Stimulated activated memory B cell treated with anti-CD40 and anti-IgM and Interleukin-4, amounts not matched to agents 10 μg/mL and 1 μg/mL and 100 μg/mL, for 72 hours (primary cell): ENCODE measurements at regions not wholly inside any gene's neighbourhood (a gene's known extent, or its start where the extent isn't known, plus 50 kb on each side); places are given as distances from the start of the nearest gene placed in this dataset.
"Not testable (repeated sequence)": the region's sequence is repeated elsewhere in the genome, so short reads cannot be mapped to it uniquely, and the experiment has no call there.

Experiments used
- ATAC-seq: fragments of 150-1000 bp; cut with Tn5 transposase; 2 replicates; pipeline ENCODE4 v1.10.0; 2021
- H3K27ac Mint-ChIP-seq: one replicate; pipeline ENCODE4 v1.8.0; 2022; ENCODE audit warnings: mild to moderate bottlenecking, mixed read lengths
- H3K27me3 Mint-ChIP-seq: one replicate; pipeline ENCODE4 v1.8.0; 2022; ENCODE audit warnings: mixed read lengths
- H3K36me3 Mint-ChIP-seq: one replicate; pipeline ENCODE4 v1.8.0; 2022; ENCODE audit warnings: mixed read lengths
- H3K4me1 Mint-ChIP-seq: one replicate; pipeline ENCODE4 v1.8.0; 2022; ENCODE audit warnings: mixed read lengths
- H3K4me3 Mint-ChIP-seq: one replicate; pipeline ENCODE4 v1.8.0; 2022; ENCODE audit warnings: mild to moderate bottlenecking, moderate library complexity, mixed read lengths
- H3K9me3 Mint-ChIP-seq: one replicate; pipeline ENCODE4 v1.8.0; 2022; ENCODE audit warnings: mixed read lengths

GRCh38 chr13:70755456-70755855 is 647.2 kb upstream of the KLHL1 start:
- H3K4me3 Mint-ChIP-seq, result no peak overlapping the region
- peaks cover 4% of the 10 kb centered on the region for H3K9me3 Mint-ChIP-seq
- no peak for ATAC-seq
- no peaks in the 10 kb centered on the region for H3K4me1 Mint-ChIP-seq
- no peak overlapping the region for H3K27ac Mint-ChIP-seq
- no peaks in the 10 kb centered on the region for H3K27me3 Mint-ChIP-seq
- H3K36me3 Mint-ChIP-seq, result no peaks in the 10 kb centered on the region

GRCh38 chr13:70747262-70747661 is 639.0 kb upstream of the KLHL1 start:
- Mint-ChIP-seq H3K27me3 (no peaks in the 10 kb centered on the region), H3K36me3 (no peaks in the 10 kb centered on the region), H3K9me3 (peaks cover 7% of the 10 kb centered on the region), H3K27ac (no peak overlapping the region), H3K4me3 (no peak overlapping the region), H3K4me1 (no peaks in the 10 kb centered on the region)
- ATAC-seq, result no peak

GRCh38 chr13:70746469-70746868 is 638.2 kb upstream of the KLHL1 start:
- H3K4me3 Mint-ChIP-seq, H3K4me1 Mint-ChIP-seq, H3K27ac Mint-ChIP-seq, H3K9me3 Mint-ChIP-seq, H3K27me3 Mint-ChIP-seq, H3K36me3 Mint-ChIP-seq, ATAC-seq: not testable (repeated sequence)

- H3K27me3 Mint-ChIP-seq, result no peaks in the 10 kb centered on the region
- no peak overlapping the region for H3K4me3 Mint-ChIP-seq
- H3K4me1 Mint-ChIP-seq, result no peaks in the 10 kb centered on the region
- H3K9me3 Mint-ChIP-seq, result peaks cover 3% of the 10 kb centered on the region
- ATAC-seq, result no peak
- H3K36me3 Mint-ChIP-seq, result no peaks in the 10 kb centered on the region
- no peak overlapping the region for H3K27ac Mint-ChIP-seq
These were observed 628.5 kb upstream of the KLHL1 start for GRCh38 chr13:70736622-70737317.

GRCh38 chr13:70732611-70733010 is 624.4 kb upstream of the KLHL1 start:
- H3K4me3 Mint-ChIP-seq, result no peak overlapping the region
- ATAC-seq, result no peak
- no peaks in the 10 kb centered on the region for H3K4me1 Mint-ChIP-seq
- H3K27me3 Mint-ChIP-seq, result no peaks in the 10 kb centered on the region
- peaks cover 3% of the 10 kb centered on the region for H3K9me3 Mint-ChIP-seq
- H3K27ac Mint-ChIP-seq, result no peak overlapping the region
- no peaks in the 10 kb centered on the region for H3K36me3 Mint-ChIP-seq

- H3K27ac Mint-ChIP-seq, result no peak overlapping the region
- no peaks in the 10 kb centered on the region for H3K36me3 Mint-ChIP-seq
- H3K4me3 Mint-ChIP-seq, result no peak overlapping the region
- H3K4me1 Mint-ChIP-seq, result no peaks in the 10 kb centered on the region
- H3K27me3 Mint-ChIP-seq, result no peaks in the 10 kb centered on the region
- ATAC-seq, result no peak
- no peaks in the 10 kb centered on the region for H3K9me3 Mint-ChIP-seq
These were observed 621.1 kb upstream of the KLHL1 start for GRCh38 chr13:70729369-70729768.

- ATAC-seq, result no peak
- Mint-ChIP-seq H3K36me3 (no peaks in the 10 kb centered on the region), H3K9me3 (no peaks in the 10 kb centered on the region)
These were observed 615.5 kb upstream of the KLHL1 start for GRCh38 chr13:70723732-70724131.

GRCh38 chr13:70720386-70720785 is 612.1 kb upstream of the KLHL1 start:
- Mint-ChIP-seq H3K27ac (no peak overlapping the region), H3K36me3 (no peaks in the 10 kb centered on the region), H3K4me1 (no peaks in the 10 kb centered on the region), H3K27me3 (no peaks in the 10 kb centered on the region), H3K9me3 (peaks cover 2% of the 10 kb centered on the region), H3K4me3 (no peak overlapping the region)
- ATAC-seq, result no peak

More at GRCh38 chr13:70723732-70724131, 615.5 kb upstream of the KLHL1 start:
- H3K27ac Mint-ChIP-seq, result no peak overlapping the region
- H3K4me3 Mint-ChIP-seq, result no peak overlapping the region
- no peaks in the 10 kb centered on the region for H3K4me1 Mint-ChIP-seq
- no peaks in the 10 kb centered on the region for H3K27me3 Mint-ChIP-seq

- Mint-ChIP-seq H3K36me3 (no peaks in the 10 kb centered on the region), H3K9me3 (peaks cover 2% of the 10 kb centered on the region), H3K4me1 (no peaks in the 10 kb centered on the region), H3K27me3 (no peaks in the 10 kb centered on the region), H3K27ac (no peak overlapping the region), H3K4me3 (no peak overlapping the region)
- ATAC-seq, result no peak
These were observed 606.7 kb upstream of the KLHL1 start for GRCh38 chr13:70714993-70715392.

- Mint-ChIP-seq H3K27ac (no peak overlapping the region), H3K4me3 (no peak overlapping the region), H3K36me3 (no peaks in the 10 kb centered on the region), H3K27me3 (no peaks in the 10 kb centered on the region), H3K9me3 (peaks cover 7% of the 10 kb centered on the region), H3K4me1 (no peaks in the 10 kb centered on the region)
- ATAC-seq, result no peak
These were observed 600.5 kb upstream of the KLHL1 start for GRCh38 chr13:70708775-70709174.

GRCh38 chr13:70703755-70704154 is 595.5 kb upstream of the KLHL1 start:
- no peaks in the 10 kb centered on the region for H3K27me3 Mint-ChIP-seq
- peaks cover 10% of the 10 kb centered on the region for H3K9me3 Mint-ChIP-seq
- no peak overlapping the region for H3K4me3 Mint-ChIP-seq

GRCh38 chr13:70694996-70695715 is 586.9 kb upstream of the KLHL1 start:
- no peaks in the 10 kb centered on the region for H3K4me1 Mint-ChIP-seq
- H3K27ac Mint-ChIP-seq, result no peak overlapping the region
- H3K4me3 Mint-ChIP-seq, result no peak overlapping the region
- peaks cover 4% of the 10 kb centered on the region for H3K9me3 Mint-ChIP-seq
- no peak for ATAC-seq
- no peaks in the 10 kb centered on the region for H3K27me3 Mint-ChIP-seq
- no peaks in the 10 kb centered on the region for H3K36me3 Mint-ChIP-seq

More at GRCh38 chr13:70703755-70704154, 595.5 kb upstream of the KLHL1 start:
- Mint-ChIP-seq H3K27ac (no peak overlapping the region), H3K36me3 (no peaks in the 10 kb centered on the region), H3K4me1 (no peaks in the 10 kb centered on the region)
- no peak for ATAC-seq

GRCh38 chr13:70668983-70669382 is 560.7 kb upstream of the KLHL1 start:
- Mint-ChIP-seq H3K4me1 (no peaks in the 10 kb centered on the region), H3K27ac (no peak overlapping the region), H3K27me3 (no peaks in the 10 kb centered on the region), H3K4me3 (no peak overlapping the region), H3K36me3 (no peaks in the 10 kb centered on the region), H3K9me3 (peaks cover 3% of the 10 kb centered on the region)
- no peak for ATAC-seq

- H3K9me3 Mint-ChIP-seq, result peaks cover 3% of the 10 kb centered on the region
These were observed 560.0 kb upstream of the KLHL1 start for GRCh38 chr13:70668293-70668692.

GRCh38 chr13:70666883-70667556 is 558.8 kb upstream of the KLHL1 start:
- Mint-ChIP-seq H3K4me1 (no peaks in the 10 kb centered on the region), H3K36me3 (no peaks in the 10 kb centered on the region), H3K27ac (no peak overlapping the region)

More at GRCh38 chr13:70668293-70668692, 560.0 kb upstream of the KLHL1 start:
- H3K27me3 Mint-ChIP-seq, result no peaks in the 10 kb centered on the region
- no peak overlapping the region for H3K4me3 Mint-ChIP-seq
- peak; percentile 24 for ATAC-seq
- H3K4me1 Mint-ChIP-seq, result no peaks in the 10 kb centered on the region
- no peak overlapping the region for H3K27ac Mint-ChIP-seq
- H3K36me3 Mint-ChIP-seq, result no peaks in the 10 kb centered on the region

More at GRCh38 chr13:70666883-70667556, 558.8 kb upstream of the KLHL1 start:
- Mint-ChIP-seq H3K27me3 (no peaks in the 10 kb centered on the region), H3K4me3 (no peak overlapping the region), H3K9me3 (peaks cover 3% of the 10 kb centered on the region)
- no peak for ATAC-seq
